K562 (cell line): ENCODE measurements at regions not wholly inside any gene's neighbourhood (a gene's known extent, or its start where the extent isn't known, plus 50 kb on each side); places are given as distances from the start of the nearest gene placed in this dataset.

ENCODE experiments used
- ATF3 ChIP-seq, 2 experiments: fragments of 450-650 bp in 1 of 2; sonication (generic) in 1 of 2; formaldehyde crosslinking in 1 of 2; IDR thresholded peaks in 1 of 2; conservative IDR thresholded peaks in 1 of 2; 2 replicates each; pipeline versions ENCODE4 v1.6.1 to v1.8.1; 2016 to 2023; ENCODE audit warnings: mild to moderate bottlenecking in 2 of 2, moderate library complexity in 2 of 2, inconsistent platforms in 1 of 2, missing genetic modification reagents in 1 of 2
- BHLHE40 ChIP-seq: IDR thresholded peaks from 2 replicates; pipeline ENCODE4 v1.6.1; 2011; ENCODE audit warnings: low read length, improper control_type of control experiment
- CSDE1 ChIP-seq, 2 experiments: fragments of 450-650 bp; IDR thresholded peaks; 2 replicates each; pipeline ENCODE4 v1.6.1; 2016; ENCODE audit warnings: mild to moderate bottlenecking in 1 of 2
- CTBP1 ChIP-seq: fragments of 450-650 bp; IDR thresholded peaks from 2 replicates; pipeline ENCODE4 v1.6.1; 2016; ENCODE audit warnings: borderline replicate concordance
- CTCF ChIP-seq, 3 experiments: IDR thresholded peaks in 2 of 3; conservative IDR thresholded peaks in 1 of 3; 2 replicates each; pipeline ENCODE4 v1.5.1; 2011 to 2012; ENCODE audit warnings: low read length in 3 of 3, mild to moderate bottlenecking in 3 of 3, control low read depth in 2 of 3, improper control_type of control experiment in 1 of 3, inconsistent platforms in 1 of 3, low read depth in 1 of 3, mixed read lengths in 1 of 3, moderate library complexity in 1 of 3; ENCODE audit not compliant: insufficient read depth in 2 of 3
- JUND ChIP-seq, 2 experiments: IDR thresholded peaks; 2 replicates in 1 of 2; 3 replicates in 1 of 2; pipeline ENCODE4 v1.6.1; 2011; ENCODE audit warnings: borderline replicate concordance in 2 of 2, low read depth in 2 of 2, low read length in 2 of 2, improper control_type of control experiment in 1 of 2, missing biosample characterization in 1 of 2, missing genetic modification characterization in 1 of 2, missing genetic modification reagents in 1 of 2
- MXI1 ChIP-seq: IDR thresholded peaks from 2 replicates; pipeline ENCODE4 v1.6.1; 2011; ENCODE audit warnings: low read depth, mild to moderate bottlenecking, improper control_type of control experiment, low read length
- POLR2A ChIP-seq: fragments of 450-650 bp; conservative IDR thresholded peaks from 2 replicates; pipeline ENCODE4 v1.6.1; 2016
- SMARCA4 ChIP-seq: fragments of 450-650 bp; IDR thresholded peaks from 2 replicates; pipeline ENCODE4 v1.6.1; 2016
- TCF7L2 ChIP-seq: fragments of 150-350 bp; IDR thresholded peaks from 2 replicates; pipeline ENCODE4 v1.6.1; 2016; ENCODE audit warnings: low read depth, mild to moderate bottlenecking, low read length, moderate library complexity
- ZFX ChIP-seq: sonication (generic); formaldehyde crosslinking; IDR thresholded peaks from 2 replicates; pipeline ENCODE4 v1.8.0; 2022; ENCODE audit warnings: mild to moderate bottlenecking, missing genetic modification reagents, moderate library complexity
- ZNF165 ChIP-seq: fragments of 250-450 bp; sonication (Bioruptor Pico); IDR thresholded peaks from 2 replicates; pipeline ENCODE4 v1.4.0; 2020; ENCODE audit warnings: borderline replicate concordance

GRCh38 chr18:76660571-76661192 is 161.7 kb upstream of the ZNF236 start:
- TF ChIP-seq CTCF (IDR thresholded peaks at IDR 0.05 in 2 of 3, conservative IDR thresholded peaks at IDR 0.05 in 1 of 3; ENCODE audit: insufficient read depth in 2 of 3, low read depth in 1 of 3, low read length in 3 of 3) (no peak), BHLHE40 (no peak), CSDE1 (IDR thresholded peaks at IDR 0.05) (no peak), JUND (IDR thresholded peaks at IDR 0.05; ENCODE audit: borderline replicate concordance, low read depth, low read length) (no peak), JUND (tag; IDR thresholded peaks at IDR 0.05; ENCODE audit: borderline replicate concordance, low read depth, low read length) (no peak), POLR2A (no peak), ZNF165 (no peak), CTBP1 (no peak), ZFX (CRISPR knock-in tag) (no peak), MXI1 (no peak), ATF3 (IDR thresholded peaks at IDR 0.05) (no peak), ATF3 (CRISPR knock-in tag; conservative IDR thresholded peaks at IDR 0.05) (no peak), TCF7L2 (no peak), SMARCA4 (no peak)
